Hepatocyte (in vitro differentiated cells): ENCODE measurements at regions not wholly inside any gene's neighbourhood (a gene's known extent, or its start where the extent isn't known, plus 50 kb on each side); places are given as distances from the start of the nearest gene placed in this dataset.

Source experiments
- DNase-seq: peaks from one replicate; pipeline ENCODE4 v3.0.0-alpha.2; 2016; ENCODE audit warnings: low spot score
- H2AFZ ChIP-seq: fragments of 200-600 bp; sonication (generic); 2 replicates; pipeline ENCODE4 v1.6.0; 2016; ENCODE audit warnings: antibody characterized with exemption, mild to moderate bottlenecking
- H3K27ac ChIP-seq: fragments of 200-600 bp; sonication (generic); 2 replicates; pipeline ENCODE4 v1.5.1; 2016; ENCODE audit warnings: mild to moderate bottlenecking
- H3K27me3 ChIP-seq: fragments of 200-600 bp; sonication (generic); 2 replicates; pipeline ENCODE4 v1.6.1; 2016
- H3K36me3 ChIP-seq: fragments of 200-600 bp; sonication (generic); replicated peaks from 2 replicates; pipeline ENCODE4 v1.5.1; 2016; ENCODE audit warnings: low read depth; ENCODE audit not compliant: insufficient read depth
- H3K4me1 ChIP-seq: fragments of 200-600 bp; sonication (generic); 2 replicates; pipeline ENCODE4 v1.5.1; 2016; ENCODE audit warnings: mild to moderate bottlenecking, moderate library complexity; ENCODE audit not compliant: insufficient read depth
- H3K4me2 ChIP-seq: fragments of 200-600 bp; sonication (generic); 2 replicates; pipeline ENCODE4 v1.6.0; 2016
- H3K4me3 ChIP-seq: fragments of 200-600 bp; sonication (generic); 2 replicates; pipeline ENCODE4 v1.5.1; 2016; ENCODE audit warnings: mild to moderate bottlenecking
- H3K79me2 ChIP-seq: fragments of 200-600 bp; sonication (generic); 2 replicates; pipeline ENCODE4 v1.6.0; 2017; ENCODE audit warnings: mild to moderate bottlenecking
- H3K9me2 ChIP-seq: fragments of 200-600 bp; sonication (generic); replicated peaks from 2 replicates; pipeline ENCODE4 v1.6.0; 2017; ENCODE audit warnings: mild to moderate bottlenecking; ENCODE audit not compliant: insufficient read depth
- H3K9me3 ChIP-seq: fragments of 200-600 bp; sonication (generic); 2 replicates; pipeline ENCODE4 v1.5.1; 2016; ENCODE audit warnings: low read depth, mild to moderate bottlenecking
- H4K20me1 ChIP-seq: fragments of 200-600 bp; sonication (generic); 2 replicates; pipeline ENCODE4 v1.6.0; 2016; ENCODE audit warnings: mild to moderate bottlenecking; ENCODE audit not compliant: insufficient read depth, poor library complexity, severe bottlenecking
- EZH2 ChIP-seq: fragments of 200-600 bp; sonication (generic); IDR thresholded peaks from 2 replicates; pipeline ENCODE4 v1.6.1; 2016; ENCODE audit warnings: antibody characterized with exemption, mild to moderate bottlenecking, borderline replicate concordance
- EZH2phosphoT487 ChIP-seq: fragments of 200-600 bp; sonication (generic); IDR thresholded peaks from one replicate; pipeline ENCODE4 v1.6.1; 2018; ENCODE audit warnings: antibody characterized with exemption, mild to moderate bottlenecking, low read depth, moderate library complexity; ENCODE audit not compliant: unreplicated experiment, severe bottlenecking
- WGBS: methylation state at CpG from one replicate; pipeline ENCODE4 v1.1.6; 2016; ENCODE audit warnings: low lambda C conversion rate; ENCODE audit errors: missing lambda C conversion rate; 5-methylcytosine and 5-hydroxymethylcytosine counted together
- TF ChIP-seq, protein P1 (sequence below): fragments of 200-600 bp; sonication (generic); IDR thresholded peaks from 2 replicates; pipeline ENCODE4 v1.5.1; 2016; ENCODE audit warnings: antibody characterized with exemption, mild to moderate bottlenecking; ENCODE audit not compliant: poor library complexity

- no peak overlapping the region for H3K4me3 ChIP-seq
- H3K27me3 ChIP-seq, result no peaks in the 10 kb centered on the region
- no peaks in the 10 kb centered on the region for H3K9me3 ChIP-seq
- H3K4me2 ChIP-seq, result no peak overlapping the region
- TF ChIP-seq EZH2phosphoT487 (no peak), EZH2 (no peak)
- TF ChIP-seq, protein P1, sequence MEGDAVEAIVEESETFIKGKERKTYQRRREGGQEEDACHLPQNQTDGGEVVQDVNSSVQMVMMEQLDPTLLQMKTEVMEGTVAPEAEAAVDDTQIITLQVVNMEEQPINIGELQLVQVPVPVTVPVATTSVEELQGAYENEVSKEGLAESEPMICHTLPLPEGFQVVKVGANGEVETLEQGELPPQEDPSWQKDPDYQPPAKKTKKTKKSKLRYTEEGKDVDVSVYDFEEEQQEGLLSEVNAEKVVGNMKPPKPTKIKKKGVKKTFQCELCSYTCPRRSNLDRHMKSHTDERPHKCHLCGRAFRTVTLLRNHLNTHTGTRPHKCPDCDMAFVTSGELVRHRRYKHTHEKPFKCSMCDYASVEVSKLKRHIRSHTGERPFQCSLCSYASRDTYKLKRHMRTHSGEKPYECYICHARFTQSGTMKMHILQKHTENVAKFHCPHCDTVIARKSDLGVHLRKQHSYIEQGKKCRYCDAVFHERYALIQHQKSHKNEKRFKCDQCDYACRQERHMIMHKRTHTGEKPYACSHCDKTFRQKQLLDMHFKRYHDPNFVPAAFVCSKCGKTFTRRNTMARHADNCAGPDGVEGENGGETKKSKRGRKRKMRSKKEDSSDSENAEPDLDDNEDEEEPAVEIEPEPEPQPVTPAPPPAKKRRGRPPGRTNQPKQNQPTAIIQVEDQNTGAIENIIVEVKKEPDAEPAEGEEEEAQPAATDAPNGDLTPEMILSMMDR, result no peak
- H3K9me2 ChIP-seq, result no peaks in the 10 kb centered on the region
- WGBS, result 60% methylated on average over 3 of the region's 3 CpGs
- no peaks in the 10 kb centered on the region for H3K36me3 ChIP-seq
- H4K20me1 ChIP-seq, result no peaks in the 10 kb centered on the region
- no peak for DNase-seq
- no peak overlapping the region for H3K27ac ChIP-seq
- H2AFZ ChIP-seq, result no peak overlapping the region
- H3K79me2 ChIP-seq, result no peaks in the 10 kb centered on the region
- H3K4me1 ChIP-seq, result no peaks in the 10 kb centered on the region
Measured at GRCh38 chr10:83142074-83142563, 997.2 kb upstream of the GHITM start.

GRCh38 chr10:83144461-83144860 is 994.8 kb upstream of the GHITM start:
- no peak for DNase-seq
- no peak for TF ChIP-seq EZH2
- TF ChIP-seq EZH2phosphoT487, result no peak
- TF ChIP-seq, protein P1, result no peak
- H3K4me3 ChIP-seq, result no peak overlapping the region
- no peaks in the 10 kb centered on the region for H3K9me2 ChIP-seq
- no peaks in the 10 kb centered on the region for H3K36me3 ChIP-seq
- H4K20me1 ChIP-seq, result no peaks in the 10 kb centered on the region
- H3K4me1 ChIP-seq, result no peaks in the 10 kb centered on the region
- no peaks in the 10 kb centered on the region for H3K27me3 ChIP-seq
- H3K9me3 ChIP-seq, result no peaks in the 10 kb centered on the region
- H3K4me2 ChIP-seq, result no peak overlapping the region
- no peaks in the 10 kb centered on the region for H3K79me2 ChIP-seq
- H2AFZ ChIP-seq, result no peak overlapping the region
- H3K27ac ChIP-seq, result no peak overlapping the region

GRCh38 chr10:83153714-83154113 is 985.6 kb upstream of the GHITM start:
- peak overlapping the region; percentile 5 for H3K4me2 ChIP-seq
- DNase-seq, result no peak
- H3K9me2 ChIP-seq, result no peaks in the 10 kb centered on the region
- WGBS, result 52% methylated on average over 10 of the region's 10 CpGs
- H3K4me1 ChIP-seq, result no peaks in the 10 kb centered on the region
- H3K4me3 ChIP-seq, result no peak overlapping the region
- H4K20me1 ChIP-seq, result no peaks in the 10 kb centered on the region
- H3K9me3 ChIP-seq, result no peaks in the 10 kb centered on the region
- TF ChIP-seq, protein P1, result no peak
- TF ChIP-seq EZH2 (no peak), EZH2phosphoT487 (no peak)
- no peaks in the 10 kb centered on the region for H3K36me3 ChIP-seq
- H2AFZ ChIP-seq, result no peak overlapping the region
- H3K27ac ChIP-seq, result no peak overlapping the region
- H3K79me2 ChIP-seq, result no peaks in the 10 kb centered on the region
- no peaks in the 10 kb centered on the region for H3K27me3 ChIP-seq

- H2AFZ ChIP-seq, result no peak overlapping the region
- H3K4me2 ChIP-seq, result no peak overlapping the region
- no peak for TF ChIP-seq EZH2
- TF ChIP-seq, protein P1, result no peak
- no peak for TF ChIP-seq EZH2phosphoT487
- no peaks in the 10 kb centered on the region for H3K79me2 ChIP-seq
- H3K9me2 ChIP-seq, result no peaks in the 10 kb centered on the region
- no peak overlapping the region for H3K27ac ChIP-seq
- no peak for DNase-seq
- H3K4me3 ChIP-seq, result no peak overlapping the region
- H3K4me1 ChIP-seq, result peaks cover 3% of the 10 kb centered on the region
- 59% methylated on average over 3 of the region's 3 CpGs for WGBS
- no peaks in the 10 kb centered on the region for H3K27me3 ChIP-seq
- H4K20me1 ChIP-seq, result no peaks in the 10 kb centered on the region
- no peaks in the 10 kb centered on the region for H3K9me3 ChIP-seq
- H3K36me3 ChIP-seq, result no peaks in the 10 kb centered on the region
Measured at GRCh38 chr10:83164156-83164555, 975.2 kb upstream of the GHITM start.
